Right lobe of liver (tissue), 6 donors: ENCODE measurements at regions not wholly inside any gene's neighbourhood (a gene's known extent, or its start where the extent isn't known, plus 50 kb on each side); places are given as distances from the start of the nearest gene placed in this dataset.

Experiments used
- ATAC-seq, 4 donors: fragments of 200-7000 bp; cut with Tn5 transposase; one replicate each; pipeline ENCODE4 v1.9.1; 2020; ENCODE audit warnings: mild to moderate bottlenecking in 4 of 4, moderate library complexity in 4 of 4
- DNase-seq, 3 donors: peaks; one replicate each; pipeline ENCODE4 v3.0.0-alpha.2; 2020
- H3K27ac ChIP-seq, 3 donors: fragments of 200-600 bp; one replicate each; pipeline ENCODE4 v1.8.0; 2022
- H3K27me3 ChIP-seq, 2 donors: fragments of 200-600 bp; one replicate each; pipeline ENCODE4 v1.8.0; 2022
- H3K36me3 ChIP-seq, 4 donors: fragments of 200-600 bp; sonication (generic) in 1 of 4; one replicate each; pipeline versions ENCODE4 v1.5.1 to v1.8.0; 2017 to 2022; ENCODE audit warnings: control low read depth in 1 of 4
- H3K4me1 ChIP-seq, 4 donors: fragments of 200-600 bp; sonication (generic) in 1 of 4; one replicate each; pipeline versions ENCODE4 v1.5.1 to v1.8.0; 2017 to 2022; ENCODE audit warnings: control low read depth in 1 of 4
- H3K4me3 ChIP-seq, 3 donors: fragments of 200-600 bp; one replicate each; pipeline ENCODE4 v1.8.0; 2022
- H3K9me3 ChIP-seq, 4 donors: fragments of 200-600 bp; sonication (generic) in 1 of 4; one replicate each; pipeline versions ENCODE4 v1.5.1 to v1.8.0; 2017 to 2022; ENCODE audit warnings: control low read depth in 1 of 4
- POLR2A ChIP-seq: fragments of 450-650 bp; IDR thresholded peaks from one replicate; pipeline ENCODE4 v1.6.1; 2017; ENCODE audit warnings: antibody characterized with exemption, mild to moderate bottlenecking
- WGBS: methylation state at CpG from one replicate; pipeline ENCODE4 v1.1.6; 2018; ENCODE audit warnings: low coverage, low lambda C conversion rate; ENCODE audit not compliant: insufficient coverage; ENCODE audit errors: missing lambda C conversion rate; 5-methylcytosine and 5-hydroxymethylcytosine counted together
- intact Hi-C, 2 donors: fragments of 100-400 bp; cut with DNase I; formaldehyde crosslinking; loops; one replicate each; pipeline versions ENCODE4 v1.11.2 to v1.14.1; 2022
- small RNA-seq, 2 experiments: library from RNA; depleted of rRNA; stranded (forward); fragments of <200 nt; gene quantifications; one replicate each; pipeline ENCODE3, GENCODE V24; 2016
- TF ChIP-seq, protein P1 (sequence below), 4 donors: fragments of 200-600 bp in 3 of 4; fragments of 450-650 bp in 1 of 4; IDR thresholded peaks; one replicate each; pipeline versions ENCODE4 v1.5.1 to v1.8.0; 2016 to 2022; ENCODE audit warnings: antibody characterized with exemption in 4 of 4, mild to moderate bottlenecking in 2 of 4
- donor health status: DM: no; HTN: yes; CAD: no.
- donor health status: DM: no; HTN: no; CAD: no.
- donor health status: DM: no; HTN: no; CAD: no.
- donor health status: DM: no; HTN: yes; CAD: no.
- donor health status: DM: no; HTN: yes; CAD: no.

DNA sequence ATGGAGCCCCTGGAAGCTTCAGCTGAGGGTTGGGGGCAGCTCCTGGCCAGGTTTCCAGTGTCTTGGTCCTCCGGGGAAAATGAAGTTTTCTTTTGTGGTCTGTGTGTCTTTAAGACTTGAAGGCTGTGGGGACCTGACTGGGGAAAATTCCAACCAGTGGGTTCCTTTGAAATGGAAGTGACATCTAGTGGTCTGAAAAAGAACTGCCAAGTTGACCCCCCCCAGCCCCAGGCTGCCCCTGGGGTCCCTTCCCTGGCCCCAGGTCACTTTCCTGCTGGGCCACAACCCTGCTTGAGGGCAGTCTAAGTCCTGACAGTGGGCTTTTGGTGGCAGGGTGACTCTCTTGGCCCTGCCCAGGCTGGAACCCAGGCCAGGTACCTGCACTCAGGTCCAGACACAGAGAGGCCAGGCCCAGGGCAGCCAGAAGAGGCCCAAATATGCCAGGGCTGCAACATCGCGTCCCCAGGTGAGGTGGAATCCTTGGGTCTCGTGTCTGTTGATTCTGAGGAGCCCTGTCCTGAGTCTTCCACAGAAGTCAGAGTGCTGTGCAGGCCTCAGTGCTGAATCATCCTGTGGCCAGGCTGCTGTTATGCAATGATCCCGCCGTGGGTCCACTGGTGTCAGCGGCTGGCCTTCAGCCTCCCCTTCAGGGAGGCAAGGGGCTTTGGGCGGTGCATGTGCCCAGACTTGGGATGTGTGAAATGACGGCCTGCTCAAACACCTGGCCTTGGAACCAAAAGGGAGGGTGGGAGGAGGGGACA lies 68.4 kb downstream of the VEGFA start:
- Histone ChIP-seq H3K36me3 (no peaks in the 10 kb centered on the region), H3K9me3 (no peaks in the 10 kb centered on the region), H3K4me3 (peak overlapping the region in 1 of 3 donors; percentile 6), H3K27me3 (no peaks in the 10 kb centered on the region), H3K4me1 (peaks cover 0 to 32% (median 12%) of the 10 kb centered on the region in 4 donors), H3K27ac (peak overlapping the region in 2 of 3 donors; percentile 14 to 58)
- TF ChIP-seq POLR2A, result no peak
- TF ChIP-seq, protein P1, sequence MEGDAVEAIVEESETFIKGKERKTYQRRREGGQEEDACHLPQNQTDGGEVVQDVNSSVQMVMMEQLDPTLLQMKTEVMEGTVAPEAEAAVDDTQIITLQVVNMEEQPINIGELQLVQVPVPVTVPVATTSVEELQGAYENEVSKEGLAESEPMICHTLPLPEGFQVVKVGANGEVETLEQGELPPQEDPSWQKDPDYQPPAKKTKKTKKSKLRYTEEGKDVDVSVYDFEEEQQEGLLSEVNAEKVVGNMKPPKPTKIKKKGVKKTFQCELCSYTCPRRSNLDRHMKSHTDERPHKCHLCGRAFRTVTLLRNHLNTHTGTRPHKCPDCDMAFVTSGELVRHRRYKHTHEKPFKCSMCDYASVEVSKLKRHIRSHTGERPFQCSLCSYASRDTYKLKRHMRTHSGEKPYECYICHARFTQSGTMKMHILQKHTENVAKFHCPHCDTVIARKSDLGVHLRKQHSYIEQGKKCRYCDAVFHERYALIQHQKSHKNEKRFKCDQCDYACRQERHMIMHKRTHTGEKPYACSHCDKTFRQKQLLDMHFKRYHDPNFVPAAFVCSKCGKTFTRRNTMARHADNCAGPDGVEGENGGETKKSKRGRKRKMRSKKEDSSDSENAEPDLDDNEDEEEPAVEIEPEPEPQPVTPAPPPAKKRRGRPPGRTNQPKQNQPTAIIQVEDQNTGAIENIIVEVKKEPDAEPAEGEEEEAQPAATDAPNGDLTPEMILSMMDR (IDR thresholded peaks at IDR 0.05), result peak; percentile 43 to 69 (median 62)
- intact Hi-C loops, result no loop called here
- WGBS, result 28% methylated on average over 6 of the region's 9 CpGs
- DNase-seq (peak; percentile 61 to 78 (median 64)), ATAC-seq (peak; percentile 77 to 88 (median 81))

DNA sequence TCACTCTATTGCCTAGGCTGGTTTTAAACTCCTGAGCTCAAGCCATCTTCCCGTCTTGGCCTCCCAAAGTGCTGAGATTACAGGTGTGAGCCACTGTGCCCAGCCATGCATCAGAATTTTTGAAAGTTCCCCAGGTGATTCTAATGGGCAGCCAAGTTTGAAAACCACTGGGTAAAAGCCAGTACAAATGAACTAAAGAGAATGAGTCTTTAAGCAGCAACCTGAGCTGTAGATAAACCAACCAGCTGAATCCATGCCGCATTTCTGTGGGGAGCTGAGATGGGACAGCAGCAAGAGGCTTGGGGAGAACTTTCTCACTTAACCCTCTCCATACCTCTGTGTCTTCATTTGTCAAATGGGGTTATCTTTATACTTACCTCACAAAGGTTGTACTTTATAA lies 67.5 kb downstream of the VEGFA start:
- Histone ChIP-seq H3K27ac (no peak overlapping the region), H3K9me3 (no peaks in the 10 kb centered on the region), H3K4me3 (no peak overlapping the region), H3K27me3 (no peaks in the 10 kb centered on the region), H3K4me1 (peaks cover 0 to 34% (median 14%) of the 10 kb centered on the region in 4 donors), H3K36me3 (no peaks in the 10 kb centered on the region)
- DNase-seq (no peak), ATAC-seq (no peak)
- TF ChIP-seq POLR2A, result no peak
- TF ChIP-seq, protein P1 (IDR thresholded peaks at IDR 0.05), result no peak
- intact Hi-C loops, result no loop called here
- 0% methylated on average over 2 of the region's 2 CpGs for WGBS

DNA sequence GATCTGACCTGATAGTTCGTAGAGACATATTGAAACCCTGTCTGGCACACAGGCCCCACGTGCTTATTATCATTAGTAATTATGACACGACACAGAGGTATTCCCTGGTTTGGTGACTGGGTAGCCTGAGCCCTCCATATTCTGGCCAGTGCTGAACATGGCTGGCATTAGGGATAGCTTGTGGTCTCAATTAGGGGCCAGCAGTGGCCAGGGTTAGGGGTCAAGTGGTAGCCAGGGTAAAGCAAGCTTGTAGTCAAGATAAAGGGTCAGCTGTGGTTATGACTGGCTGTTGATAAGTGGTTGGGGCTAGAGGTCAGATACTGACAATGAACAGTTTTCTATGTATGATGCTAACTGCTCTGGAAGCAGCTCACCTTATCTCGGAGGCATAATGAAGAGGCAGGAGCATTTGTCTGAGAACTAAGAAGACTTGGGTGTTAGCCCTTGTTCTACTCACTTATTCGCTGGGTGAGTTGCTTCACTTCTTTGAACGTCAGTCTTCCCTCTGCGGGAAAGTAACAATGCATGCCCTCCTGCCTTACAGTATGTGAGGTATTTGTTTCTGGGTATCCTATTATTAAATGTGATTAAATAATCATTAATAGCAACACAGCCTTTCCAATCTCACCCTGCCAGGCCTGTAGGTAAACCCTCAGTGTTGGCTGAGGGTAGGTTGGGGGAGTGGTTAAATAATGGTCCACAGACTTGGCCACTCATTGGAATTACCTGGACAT lies 66.7 kb downstream of the VEGFA start:
- TF ChIP-seq, protein P1 (IDR thresholded peaks at IDR 0.05), result no peak
- TF ChIP-seq POLR2A, result no peak
- ATAC-seq, result no peak
- 68% methylated on average over 6 of the region's 7 CpGs for WGBS
- H3K4me3 ChIP-seq, result no peak overlapping the region
- H3K9me3 ChIP-seq, result no peaks in the 10 kb centered on the region
- intact Hi-C loops, result no loop called here
- H3K27me3 ChIP-seq, result no peaks in the 10 kb centered on the region
- H3K36me3 ChIP-seq, result no peaks in the 10 kb centered on the region
- peaks cover 0 to 34% (median 14%) of the 10 kb centered on the region in 4 donors for H3K4me1 ChIP-seq
- no peak overlapping the region for H3K27ac ChIP-seq
- DNase-seq, result no peak

Small RNA genes in the stretch of these regions (small RNA-seq; reads per million reads assigned to genes)
- gene AL157371.1, result 0 reads per million in 2 experiments
